Calu3 (cell line): ENCODE measurements at regions not wholly inside any gene's neighbourhood (a gene's known extent, or its start where the extent isn't known, plus 50 kb on each side); places are given as distances from the start of the nearest gene placed in this dataset.
"Not testable (repeated sequence)": the region's sequence is repeated elsewhere in the genome, so short reads cannot be mapped to it uniquely, and the experiment has no call there.

Experiments used
- BruUV-seq: library from RNA; stranded (reverse); fragments of 400-500 nt; replicated peaks from 2 replicates; lab custom pipeline; 2021; lab: Mats Ljungman, UMichigan
- CTCF ChIA-PET: fragments of 300-600 bp; sonication (Branson Sonifier 250); formaldehyde crosslinking; loops from one replicate; lab custom pipeline; 2022; ENCODE audit warnings: antibody characterized with exemption; lab: Charles Lee
- DNase-seq: peaks from one replicate; pipeline ENCODE4 v3.0.0; 2022
- H3K27ac Mint-ChIP-seq: one replicate; pipeline ENCODE4 v1.8.0; 2022; ENCODE audit warnings: mixed read lengths; ENCODE audit not compliant: unreplicated experiment
- H3K27me3 Mint-ChIP-seq: one replicate; pipeline ENCODE4 v1.8.0; 2022; ENCODE audit warnings: mixed read lengths; ENCODE audit not compliant: unreplicated experiment
- H3K36me3 Mint-ChIP-seq: one replicate; pipeline ENCODE4 v1.8.0; 2022; ENCODE audit warnings: mild to moderate bottlenecking, moderate library complexity, mixed read lengths; ENCODE audit not compliant: insufficient read depth, unreplicated experiment
- H3K4me1 Mint-ChIP-seq: one replicate; pipeline ENCODE4 v1.8.0; 2022; ENCODE audit warnings: mild to moderate bottlenecking, low read depth, mixed read lengths; ENCODE audit not compliant: unreplicated experiment
- H3K4me3 Mint-ChIP-seq: one replicate; pipeline ENCODE4 v1.8.0; 2022; ENCODE audit warnings: mild to moderate bottlenecking, low read depth, moderate library complexity, mixed read lengths; ENCODE audit not compliant: unreplicated experiment
- H3K9me3 Mint-ChIP-seq: one replicate; pipeline ENCODE4 v1.8.0; 2022; ENCODE audit warnings: low read depth, mixed read lengths; ENCODE audit not compliant: unreplicated experiment
- intact Hi-C: fragments of 100-400 bp; cut with micrococcal nuclease; formaldehyde crosslinking; loops from one replicate; pipeline ENCODE4 v1.10.0; 2022; ENCODE audit not compliant: unreplicated experiment
- TF ChIP-seq, protein P1 (sequence below): fragments of 200-600 bp; IDR thresholded peaks from one replicate; pipeline ENCODE4 v1.8.0; 2022; ENCODE audit warnings: antibody characterized with exemption; ENCODE audit not compliant: unreplicated experiment

DNA sequence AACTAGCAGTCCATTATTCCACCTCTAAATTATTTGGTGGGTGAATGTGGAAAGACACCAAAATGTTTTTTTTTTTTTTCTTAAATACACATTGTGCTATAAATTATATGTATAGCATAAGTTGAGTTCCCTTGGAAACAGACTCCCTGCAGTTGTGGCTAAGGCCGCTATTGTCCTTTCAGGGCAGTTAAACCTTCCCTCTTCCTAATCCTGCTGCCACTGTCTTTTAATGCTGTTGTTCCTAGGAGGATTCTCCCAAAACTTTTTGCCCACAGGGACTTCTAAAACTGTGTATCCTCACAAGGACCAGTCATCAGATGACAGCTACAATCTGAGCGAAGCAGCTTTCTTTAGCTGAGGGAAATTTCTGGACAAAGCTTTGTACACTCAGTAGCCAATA, 478.9 kb upstream of the CHORDC1 start:
- CTCF ChIA-PET, result no interaction called here
- DNase-seq, result no peak
- H3K9me3 Mint-ChIP-seq, result no peaks in the 10 kb centered on the region
- BruUV-seq, result no TSS peak
- no peak overlapping the region for H3K27ac Mint-ChIP-seq
- no peaks in the 10 kb centered on the region for H3K36me3 Mint-ChIP-seq
- no peak overlapping the region for H3K4me3 Mint-ChIP-seq
- intact Hi-C loops, result no loop called here
- TF ChIP-seq, protein P1, sequence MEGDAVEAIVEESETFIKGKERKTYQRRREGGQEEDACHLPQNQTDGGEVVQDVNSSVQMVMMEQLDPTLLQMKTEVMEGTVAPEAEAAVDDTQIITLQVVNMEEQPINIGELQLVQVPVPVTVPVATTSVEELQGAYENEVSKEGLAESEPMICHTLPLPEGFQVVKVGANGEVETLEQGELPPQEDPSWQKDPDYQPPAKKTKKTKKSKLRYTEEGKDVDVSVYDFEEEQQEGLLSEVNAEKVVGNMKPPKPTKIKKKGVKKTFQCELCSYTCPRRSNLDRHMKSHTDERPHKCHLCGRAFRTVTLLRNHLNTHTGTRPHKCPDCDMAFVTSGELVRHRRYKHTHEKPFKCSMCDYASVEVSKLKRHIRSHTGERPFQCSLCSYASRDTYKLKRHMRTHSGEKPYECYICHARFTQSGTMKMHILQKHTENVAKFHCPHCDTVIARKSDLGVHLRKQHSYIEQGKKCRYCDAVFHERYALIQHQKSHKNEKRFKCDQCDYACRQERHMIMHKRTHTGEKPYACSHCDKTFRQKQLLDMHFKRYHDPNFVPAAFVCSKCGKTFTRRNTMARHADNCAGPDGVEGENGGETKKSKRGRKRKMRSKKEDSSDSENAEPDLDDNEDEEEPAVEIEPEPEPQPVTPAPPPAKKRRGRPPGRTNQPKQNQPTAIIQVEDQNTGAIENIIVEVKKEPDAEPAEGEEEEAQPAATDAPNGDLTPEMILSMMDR, result no peak
- H3K4me1 Mint-ChIP-seq, result no peaks in the 10 kb centered on the region
- no peaks in the 10 kb centered on the region for H3K27me3 Mint-ChIP-seq

DNA sequence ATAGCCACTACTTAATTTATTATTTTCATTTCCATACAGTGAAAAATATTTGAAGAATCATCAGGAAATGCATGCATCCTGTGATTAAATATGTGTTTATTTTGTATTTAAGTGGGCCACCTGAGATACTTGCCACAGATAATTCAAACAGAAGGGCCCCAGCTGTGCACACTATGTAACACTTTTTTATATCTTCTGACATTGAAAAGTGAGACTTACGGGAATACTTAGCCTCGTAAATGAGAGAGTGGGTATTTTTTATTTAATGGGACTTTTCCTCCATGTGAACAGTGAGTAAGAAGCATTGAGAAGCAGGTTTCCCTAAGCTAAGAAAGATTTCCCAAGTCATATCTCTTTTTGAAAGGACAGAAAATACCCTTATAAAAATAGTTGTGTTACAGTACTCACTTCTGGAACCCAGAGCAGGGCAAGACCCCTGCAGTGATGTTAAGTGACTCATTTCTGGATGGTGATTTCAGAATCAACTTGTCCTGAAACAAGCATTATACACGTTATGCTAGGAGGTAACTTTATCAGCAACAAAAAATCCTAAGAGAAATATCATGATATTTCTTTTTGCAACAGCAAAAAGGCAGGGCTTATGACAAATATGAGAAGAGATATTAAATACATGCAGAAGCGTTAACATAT, 478.1 kb upstream of the CHORDC1 start:
- no peak overlapping the region for H3K4me3 Mint-ChIP-seq

DNA sequence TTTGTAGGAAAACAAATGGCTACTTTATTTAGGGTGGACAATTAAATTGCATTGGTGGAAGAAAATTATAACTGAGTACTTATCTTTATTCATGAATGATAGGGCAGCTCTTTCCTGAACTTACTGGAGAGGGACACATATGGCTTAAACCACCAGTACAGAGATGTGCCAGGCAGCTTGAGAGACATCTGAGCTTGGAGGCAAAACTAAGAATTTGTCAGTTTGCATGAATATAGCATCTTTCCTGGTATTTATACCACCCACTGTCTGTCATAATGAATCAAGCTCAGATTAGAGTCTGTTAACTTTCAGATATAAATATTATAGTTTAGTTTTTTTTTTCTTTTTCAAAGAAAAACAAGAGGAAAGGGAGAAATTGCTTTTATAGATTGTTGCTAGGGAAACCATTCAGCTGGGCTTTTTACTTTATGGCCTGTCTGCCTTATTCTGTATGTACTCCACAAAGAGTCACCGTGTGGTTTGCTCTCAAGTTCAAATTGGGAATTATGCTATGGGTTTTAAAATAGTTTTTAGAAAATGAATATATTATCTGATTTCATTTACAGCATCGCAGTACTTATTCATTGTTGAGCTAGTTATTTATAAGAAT, 477.0 kb upstream of the CHORDC1 start:
- no TSS peak for BruUV-seq
- H3K9me3 Mint-ChIP-seq, result no peaks in the 10 kb centered on the region
- H3K4me3 Mint-ChIP-seq, result no peak overlapping the region
- H3K27me3 Mint-ChIP-seq, result no peaks in the 10 kb centered on the region
- no peaks in the 10 kb centered on the region for H3K4me1 Mint-ChIP-seq
- intact Hi-C loops, result no loop called here
- H3K36me3 Mint-ChIP-seq, result no peaks in the 10 kb centered on the region
- no peak overlapping the region for H3K27ac Mint-ChIP-seq
- CTCF ChIA-PET, result interaction anchor here (0.6 kb wide), 1 partner anchor 298 kb away, joined by 4 read pairs; no protein-coding TSS in a partner anchor
- TF ChIP-seq, protein P1, result no peak
- DNase-seq, result no peak

More for the DNA sequence above, 478.1 kb upstream of the CHORDC1 start:
- no peak for DNase-seq
- BruUV-seq, result no TSS peak
- no peaks in the 10 kb centered on the region for H3K9me3 Mint-ChIP-seq
- no peaks in the 10 kb centered on the region for H3K27me3 Mint-ChIP-seq
- intact Hi-C loops, result no loop called here
- H3K27ac Mint-ChIP-seq, result no peak overlapping the region
- TF ChIP-seq, protein P1, result no peak
- H3K4me1 Mint-ChIP-seq, result no peaks in the 10 kb centered on the region
- CTCF ChIA-PET, result no interaction called here
- no peaks in the 10 kb centered on the region for H3K36me3 Mint-ChIP-seq

DNA sequence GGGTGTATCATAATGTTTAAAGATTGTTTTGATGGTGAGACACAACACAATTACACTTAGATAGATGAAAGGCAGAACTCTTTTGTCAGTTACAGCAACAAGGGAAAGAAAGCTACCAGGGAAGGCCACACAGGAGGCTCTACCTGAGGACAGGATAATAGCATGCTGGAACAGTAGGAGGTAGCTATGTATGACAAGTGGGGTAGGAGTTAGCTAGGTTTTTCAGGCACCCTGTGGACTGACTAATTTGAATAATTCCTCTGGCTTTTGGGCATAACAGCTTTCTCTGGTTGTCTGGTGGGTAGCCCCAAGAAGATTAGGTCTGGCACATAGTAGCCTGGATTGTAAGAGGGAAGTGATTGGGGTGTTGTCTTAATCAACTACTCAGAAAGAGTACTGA, 475.4 kb upstream of the CHORDC1 start:
- no peaks in the 10 kb centered on the region for H3K4me1 Mint-ChIP-seq
- H3K27me3 Mint-ChIP-seq, result no peaks in the 10 kb centered on the region
- no peaks in the 10 kb centered on the region for H3K36me3 Mint-ChIP-seq
- no peaks in the 10 kb centered on the region for H3K9me3 Mint-ChIP-seq
- TF ChIP-seq, protein P1, result no peak
- no peak overlapping the region for H3K27ac Mint-ChIP-seq
- BruUV-seq, result no TSS peak
- H3K4me3 Mint-ChIP-seq, result no peak overlapping the region
- intact Hi-C loops, result no loop called here
- CTCF ChIA-PET, result no interaction called here
- DNase-seq, result no peak

DNA sequence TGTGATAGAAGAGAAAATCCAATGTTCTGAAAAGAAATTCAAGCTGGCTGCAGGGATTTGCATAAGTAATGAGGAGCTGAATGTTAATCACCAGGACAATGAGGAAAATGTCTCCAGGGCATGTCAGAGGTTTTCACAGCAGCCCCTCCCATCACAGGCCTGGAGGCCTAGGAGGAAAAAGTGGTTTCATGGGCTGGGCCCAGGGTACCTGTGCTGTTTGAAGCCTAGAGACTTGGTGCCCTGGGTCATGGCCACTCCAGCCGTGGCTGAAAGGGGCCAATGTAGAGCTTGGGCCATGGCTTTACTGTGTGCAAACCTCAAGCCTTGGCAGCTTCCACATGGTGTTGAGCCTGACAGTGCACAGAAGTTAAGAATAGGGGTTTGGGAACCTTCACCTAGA, 452.6 kb upstream of the CHORDC1 start:
- CTCF ChIA-PET, result interaction anchor here (0.7 kb wide), 1 partner anchor 51 kb away, joined by 3 read pairs; no protein-coding TSS in a partner anchor
- BruUV-seq, DNase-seq, intact Hi-C loops, H3K27ac Mint-ChIP-seq, H3K27me3 Mint-ChIP-seq, H3K36me3 Mint-ChIP-seq, H3K9me3 Mint-ChIP-seq, H3K4me1 Mint-ChIP-seq, H3K4me3 Mint-ChIP-seq: not testable (repeated sequence)
